GM21447 (cell line): ENCODE measurements at regions not wholly inside any gene's neighbourhood (a gene's known extent, or its start where the extent isn't known, plus 50 kb on each side); places are given as distances from the start of the nearest gene placed in this dataset.

ENCODE experiments used
- ATAC-seq: cut with Tn5 transposase; IDR thresholded peaks from one replicate; pipeline ENCODE4 v1.9.1; 2021; ENCODE audit not compliant: unreplicated experiment

DNA sequence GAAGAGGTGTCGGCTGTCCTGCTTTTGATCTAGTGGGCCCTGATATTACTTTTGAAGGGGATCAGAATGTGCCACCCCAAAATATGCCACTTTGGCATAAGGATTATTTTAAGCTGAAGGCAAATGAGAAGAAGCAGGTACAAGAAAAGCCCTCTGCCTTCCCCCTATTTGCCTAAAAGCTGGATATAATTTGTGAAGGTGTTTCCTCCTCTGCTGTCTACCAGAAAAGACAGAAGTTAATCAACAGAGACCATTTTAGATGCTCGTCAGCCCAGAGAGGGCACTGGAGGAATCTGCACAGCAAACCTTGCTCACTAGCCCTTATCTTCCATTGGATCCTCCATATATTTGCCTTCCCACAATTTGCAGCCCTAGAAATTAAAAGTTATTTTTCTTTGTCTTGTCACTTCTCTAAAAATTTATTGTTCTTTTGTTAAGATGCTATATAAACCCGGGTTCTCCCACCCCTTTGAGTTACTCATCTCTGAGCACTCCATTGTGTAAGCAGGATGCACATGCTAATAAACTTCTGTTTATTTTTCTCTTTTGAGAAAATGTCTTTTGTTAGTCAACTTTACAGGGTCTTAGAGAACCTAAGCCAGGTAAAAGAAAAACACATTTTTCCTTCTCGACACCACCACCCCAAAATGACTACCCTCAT, 163.2 kb upstream of the SLC1A4 start:
- ATAC-seq = no peak

DNA sequence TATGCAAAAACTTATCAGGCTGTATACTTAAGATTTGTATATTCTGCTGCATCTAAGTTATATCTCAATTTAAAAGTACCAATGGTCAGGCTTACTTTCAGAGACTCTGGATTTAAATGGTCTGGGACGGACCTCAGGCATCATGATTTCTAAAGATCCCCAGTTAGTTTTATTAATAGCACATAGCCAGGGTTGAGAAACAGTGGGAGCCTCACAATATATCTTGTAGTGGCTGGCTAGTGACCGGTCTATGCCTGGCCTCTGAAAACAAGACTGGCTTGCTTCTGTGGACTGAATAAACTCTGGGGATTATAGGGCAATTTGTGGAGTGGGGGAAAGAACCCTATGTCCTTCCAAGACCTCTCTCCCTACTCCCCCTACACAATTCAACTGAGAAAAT, 162.5 kb upstream of the SLC1A4 start:
- no peak for ATAC-seq

GRCh38 chr2:64828261-64828660, 160.9 kb upstream of the SLC1A4 start:
- ATAC-seq = no peak

DNA sequence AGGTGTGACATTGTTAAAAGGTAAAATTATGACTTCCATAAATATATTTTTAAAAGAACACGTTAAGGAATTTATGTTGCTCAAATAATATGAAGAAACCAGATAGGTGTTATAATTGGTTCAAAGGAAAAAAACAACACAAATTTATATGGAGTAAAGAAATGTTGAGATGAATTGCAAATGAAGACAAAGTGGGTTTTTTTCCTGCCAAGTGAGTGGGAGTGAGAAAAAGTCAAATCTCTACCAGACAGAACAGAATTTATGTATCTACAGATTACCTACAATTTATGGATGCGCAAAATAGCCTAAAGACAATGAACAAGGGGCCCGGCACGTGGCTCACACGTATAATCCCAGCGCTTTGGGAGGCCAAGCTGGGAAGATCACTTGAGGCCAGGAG, 159.7 kb upstream of the SLC1A4 start:
- no peak for ATAC-seq

DNA sequence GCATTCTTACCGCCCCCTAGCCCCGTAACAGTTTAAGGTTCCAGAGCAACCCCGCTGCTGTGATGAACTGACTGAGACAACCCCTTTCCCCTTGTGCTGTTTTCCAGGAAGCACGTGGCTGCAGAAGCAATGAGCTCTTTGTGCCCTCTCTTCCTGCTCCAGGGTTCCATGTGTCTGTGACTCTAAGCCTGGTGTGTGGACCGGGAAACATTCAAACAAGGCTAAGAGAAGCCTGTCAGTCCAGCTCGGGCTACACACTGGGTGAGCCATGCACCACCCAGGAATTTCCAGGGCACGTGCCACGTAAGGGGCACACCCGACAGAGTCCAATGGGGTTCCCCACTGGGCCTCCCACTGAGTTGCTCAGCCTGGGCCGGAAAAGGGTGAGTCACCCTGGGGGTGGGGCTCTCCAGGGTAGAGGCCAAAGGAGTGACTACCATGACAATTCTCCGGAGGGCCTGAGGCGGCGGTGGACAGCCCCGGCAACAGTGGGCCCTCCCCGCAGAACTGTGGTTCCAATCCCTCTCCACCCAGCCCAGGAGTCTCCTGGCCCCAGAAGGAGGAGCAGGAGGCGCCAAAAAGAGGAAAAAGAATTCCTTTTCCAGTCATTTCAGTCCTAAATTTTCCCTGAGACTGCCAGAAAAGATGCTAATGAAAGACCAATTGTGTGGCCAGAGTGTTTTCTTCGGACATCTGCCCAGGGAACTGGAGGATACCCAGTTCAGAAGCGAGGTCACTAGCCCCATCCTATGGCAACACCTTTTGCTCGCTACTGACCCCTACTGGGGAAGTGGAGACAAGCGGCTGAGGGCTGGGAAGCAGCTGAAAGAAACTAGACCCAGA, 157.8 kb upstream of the SLC1A4 start:
- peak; percentile 88 for ATAC-seq

DNA sequence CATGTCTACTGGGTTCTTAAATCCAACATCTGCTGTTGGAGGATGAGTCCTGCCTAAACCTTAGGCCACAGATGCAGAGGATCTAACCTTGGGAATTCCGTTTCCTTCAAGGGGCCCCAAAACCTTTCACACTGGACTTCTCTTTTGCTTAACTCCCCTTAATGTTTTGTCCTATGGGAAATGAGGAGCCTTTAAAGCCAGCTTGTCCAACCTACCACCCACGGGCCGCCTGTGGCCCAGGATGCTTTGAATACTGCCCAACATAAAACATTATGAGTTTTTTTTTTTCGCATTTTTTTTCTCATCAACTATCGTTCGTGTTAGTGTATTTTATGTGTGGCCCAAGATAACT, 157.2 kb upstream of the SLC1A4 start:
- no peak for ATAC-seq

- no peak for ATAC-seq
These were observed 156.3 kb upstream of the SLC1A4 start for GRCh38 chr2:64832936-64833335.

DNA sequence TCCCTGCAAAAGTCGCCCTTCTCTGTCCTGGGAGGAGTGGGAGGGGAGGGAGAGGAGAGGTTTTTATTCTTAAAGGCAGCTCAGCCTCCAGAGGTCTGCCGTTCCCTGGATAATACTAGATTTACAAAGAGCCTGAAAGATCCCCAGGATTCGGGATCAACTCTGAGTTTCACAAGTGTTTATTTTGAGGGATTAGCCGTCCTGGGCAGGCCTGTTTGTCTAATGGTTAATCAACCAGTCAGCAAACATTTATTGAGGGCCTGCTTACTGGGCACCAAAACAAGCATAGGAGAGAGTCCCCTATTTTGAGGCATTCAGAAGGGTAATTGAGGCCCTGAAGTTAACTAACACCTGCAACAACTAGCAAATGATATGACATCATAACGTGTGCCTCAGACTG, 152.6 kb upstream of the SLC1A4 start:
- ATAC-seq = no peak

GRCh38 chr2:64837116-64837731, 152.0 kb upstream of the SLC1A4 start:
- no peak for ATAC-seq

DNA sequence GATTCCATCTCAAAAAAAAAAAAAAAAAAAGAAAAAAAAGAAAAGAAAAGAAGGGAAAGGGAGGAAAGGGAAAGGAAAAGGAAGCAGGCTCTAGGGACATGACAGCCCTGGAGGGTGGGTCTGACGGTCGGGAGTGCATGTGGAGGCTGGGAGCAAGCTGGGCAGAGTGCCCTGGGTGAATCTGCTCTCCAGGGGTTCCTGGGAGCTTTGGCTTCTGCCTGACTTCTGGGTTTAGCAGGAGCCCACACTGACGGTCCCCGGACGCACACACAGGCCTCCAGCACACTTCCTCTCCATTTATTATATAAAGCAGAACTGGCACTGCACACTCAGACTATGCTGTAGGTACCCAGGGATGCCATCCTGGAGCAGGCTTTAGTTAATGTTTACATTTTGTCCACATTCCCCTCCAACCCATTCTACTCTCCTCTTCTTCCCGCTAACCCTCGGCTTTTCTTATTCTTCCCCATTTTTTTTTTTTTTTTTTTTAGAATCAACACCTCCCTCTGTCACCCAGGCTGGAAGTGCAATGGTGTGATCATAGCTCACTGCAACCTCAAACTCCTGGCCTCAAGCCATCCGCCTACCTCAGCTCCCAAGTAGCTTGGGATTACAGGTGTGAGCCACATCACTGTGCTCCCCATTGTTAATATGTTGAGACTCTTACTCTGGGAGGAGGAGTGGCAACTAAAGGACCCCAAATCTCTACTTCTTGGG, 151.1 kb upstream of the SLC1A4 start:
- no peak for ATAC-seq

DNA sequence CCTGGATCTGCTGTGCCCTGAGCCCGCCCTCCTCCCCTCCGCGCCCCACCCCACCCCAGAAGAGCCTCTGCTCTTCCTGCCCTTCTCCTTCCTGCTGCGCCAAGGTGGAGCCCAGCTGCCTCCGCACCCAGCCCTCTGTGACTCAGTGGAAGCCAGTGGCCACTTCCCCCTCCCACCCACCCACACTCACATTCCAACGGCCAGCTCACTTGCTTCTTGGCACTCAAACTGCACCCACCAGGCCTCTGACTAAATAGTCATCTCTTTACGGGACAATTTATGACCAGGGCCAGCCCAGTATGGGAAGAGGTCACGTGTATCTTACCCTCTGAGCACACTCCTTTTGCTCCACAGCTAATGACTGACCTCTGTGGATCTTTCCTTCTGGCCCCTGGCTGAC, 150.4 kb upstream of the SLC1A4 start:
- ATAC-seq = no peak

DNA sequence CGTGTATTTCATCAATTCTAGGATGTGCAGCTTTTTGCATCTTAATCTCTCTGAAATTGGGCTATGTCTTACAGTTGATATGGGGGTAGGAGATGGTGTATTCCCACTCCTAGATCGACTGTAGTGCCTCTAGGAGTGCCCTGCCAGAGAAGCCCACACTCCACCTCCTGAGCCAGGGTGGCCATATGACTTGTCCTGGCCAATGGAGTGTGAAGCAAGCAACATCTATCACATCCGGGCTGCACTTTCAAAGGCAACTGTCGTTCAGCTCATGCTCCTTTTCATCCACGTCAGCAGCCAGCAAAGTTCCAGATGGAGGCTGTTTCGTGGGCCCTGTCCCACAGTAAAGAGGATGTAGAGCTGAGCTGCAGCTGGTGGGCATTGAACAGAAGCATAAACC, 149.4 kb upstream of the SLC1A4 start:
- peak; percentile 80 for ATAC-seq

GRCh38 chr2:64840426-64840881, 148.7 kb upstream of the SLC1A4 start:
- ATAC-seq = no peak

GRCh38 chr2:64841461-64841860, 147.7 kb upstream of the SLC1A4 start:
- ATAC-seq = no peak

DNA sequence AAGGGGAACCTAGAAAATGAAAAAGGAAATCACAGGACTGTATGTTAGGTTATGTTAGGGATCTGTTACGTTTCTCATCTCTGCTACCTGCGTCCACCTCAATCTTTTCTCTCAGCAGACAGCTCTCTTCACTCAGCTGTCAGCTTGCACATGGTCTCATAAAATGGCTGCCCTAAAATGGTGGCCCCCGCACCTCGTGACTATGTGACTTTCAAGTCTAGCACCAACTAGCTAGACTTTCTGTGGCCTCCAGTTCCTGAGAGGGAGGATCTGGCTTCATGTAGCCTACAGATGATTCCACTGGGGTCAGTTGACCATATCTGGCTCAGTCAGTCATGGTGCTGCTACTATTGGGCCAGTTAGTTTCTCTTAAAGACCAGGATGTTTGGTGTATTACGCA, 147.2 kb upstream of the SLC1A4 start:
- ATAC-seq = no peak

DNA sequence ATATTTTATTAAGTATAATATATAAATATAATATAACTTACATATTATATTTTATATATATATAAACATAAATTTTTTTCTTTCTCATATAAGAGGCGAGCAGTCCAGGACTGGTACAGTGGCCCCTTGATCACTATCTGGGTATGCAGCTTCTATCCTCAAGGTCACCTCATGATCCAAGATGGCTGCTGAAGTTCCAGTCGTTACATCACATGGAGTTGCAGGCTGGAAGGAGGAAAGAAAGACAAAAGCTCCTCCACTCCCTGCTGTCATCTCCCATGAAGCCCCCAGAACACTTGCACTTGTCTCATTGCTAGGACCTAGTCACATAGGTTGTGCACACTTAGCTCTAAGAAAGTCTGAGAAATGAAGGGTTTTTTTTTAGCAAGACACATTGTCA, 145.1 kb upstream of the SLC1A4 start:
- no peak for ATAC-seq

GRCh38 chr2:64845273-64845905, 143.8 kb upstream of the SLC1A4 start:
- ATAC-seq = no peak

DNA sequence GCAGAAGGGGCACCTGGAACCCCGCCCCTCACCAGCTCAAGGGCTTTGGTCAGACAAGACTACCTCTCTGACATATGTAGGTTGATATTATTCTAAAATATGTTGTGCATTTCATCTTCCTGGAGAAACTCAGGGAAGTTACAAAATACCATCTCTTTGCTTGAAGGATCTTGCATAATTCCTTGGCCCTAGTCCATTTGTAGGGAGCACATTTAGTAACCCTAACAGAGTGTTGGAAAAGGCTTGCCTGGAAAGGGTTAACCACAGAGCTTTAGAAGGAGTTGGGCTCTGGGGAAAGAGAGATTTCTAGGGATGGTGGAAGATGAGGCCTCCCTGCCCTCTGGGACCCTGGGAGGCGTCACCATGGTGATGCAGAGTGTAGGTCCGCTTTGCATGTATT, 143.0 kb upstream of the SLC1A4 start:
- no peak for ATAC-seq

DNA sequence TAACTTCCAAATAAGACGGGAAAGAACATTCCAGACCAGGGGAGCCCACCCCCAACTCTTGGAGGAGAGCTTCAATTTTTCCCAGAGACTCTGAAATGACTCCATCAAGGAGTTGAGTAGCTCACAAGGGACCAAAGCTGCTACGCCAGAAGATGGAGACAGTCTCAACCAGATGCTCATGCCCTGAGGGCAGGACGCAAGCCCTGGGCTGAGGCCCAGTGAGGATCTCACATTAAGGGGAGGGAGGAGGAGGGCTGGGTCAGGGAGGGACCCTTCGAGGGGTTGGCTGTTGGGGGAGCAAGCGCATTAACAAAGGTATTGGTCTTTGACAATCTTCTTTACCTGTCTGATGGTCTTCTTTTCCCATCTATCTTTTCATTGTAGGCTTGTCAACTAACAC, 141.3 kb upstream of the SLC1A4 start:
- no peak for ATAC-seq

DNA sequence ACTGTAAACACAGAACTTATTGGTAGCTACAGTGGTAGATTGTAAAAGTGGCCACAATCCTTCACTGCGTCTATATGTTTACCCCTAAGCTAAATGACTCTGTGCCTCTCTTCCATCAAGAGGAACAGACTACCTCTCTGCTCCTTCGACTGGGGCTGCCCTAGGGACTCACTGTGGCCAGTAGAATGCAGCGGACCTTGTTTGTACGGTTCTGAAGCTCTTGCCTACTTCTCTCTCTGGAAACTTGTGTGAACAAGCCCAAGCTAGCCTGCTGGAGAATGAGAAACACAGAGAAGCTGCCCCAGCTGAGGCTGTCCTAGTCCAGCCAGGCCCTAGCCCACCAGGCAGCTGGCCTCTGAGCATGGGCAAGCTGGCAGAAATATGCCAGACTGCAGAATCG, 140.8 kb upstream of the SLC1A4 start:
- ATAC-seq = no peak

DNA sequence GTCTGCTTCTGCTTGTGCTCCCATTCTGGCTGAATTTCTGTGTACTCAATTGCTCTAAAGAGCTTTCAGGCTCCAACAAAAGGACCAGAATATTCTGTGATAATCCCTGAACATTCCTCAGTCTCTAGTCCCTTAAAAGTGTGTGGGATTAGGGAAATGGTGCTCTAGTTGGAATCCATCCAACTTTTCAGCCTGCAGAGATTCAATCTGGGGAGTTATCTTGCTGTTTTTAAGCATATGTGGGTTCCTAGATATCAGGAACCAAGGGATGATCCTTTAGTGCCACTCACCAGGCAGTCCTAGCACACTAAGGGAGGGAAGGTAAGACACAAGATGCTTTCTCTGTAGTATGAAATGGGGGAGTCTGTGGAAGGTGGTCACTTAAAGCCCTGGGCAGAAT, 140.3 kb upstream of the SLC1A4 start:
- no peak for ATAC-seq
